GM10266 (cell line): ENCODE measurements at regions not wholly inside any gene's neighbourhood (a gene's known extent, or its start where the extent isn't known, plus 50 kb on each side); places are given as distances from the start of the nearest gene placed in this dataset.

ENCODE experiments used
- DNase-seq: peaks from one replicate; pipeline ENCODE4 v3.0.0; 2012; ENCODE audit errors: extremely low spot score
- TF ChIP-seq, protein P1 (sequence below): IDR thresholded peaks from 2 replicates; pipeline ENCODE4 v1.5.1; 2012; ENCODE audit warnings: mild to moderate bottlenecking, low read depth; ENCODE audit not compliant: control insufficient read depth, insufficient read depth; ENCODE audit errors: missing control alignments

DNA sequence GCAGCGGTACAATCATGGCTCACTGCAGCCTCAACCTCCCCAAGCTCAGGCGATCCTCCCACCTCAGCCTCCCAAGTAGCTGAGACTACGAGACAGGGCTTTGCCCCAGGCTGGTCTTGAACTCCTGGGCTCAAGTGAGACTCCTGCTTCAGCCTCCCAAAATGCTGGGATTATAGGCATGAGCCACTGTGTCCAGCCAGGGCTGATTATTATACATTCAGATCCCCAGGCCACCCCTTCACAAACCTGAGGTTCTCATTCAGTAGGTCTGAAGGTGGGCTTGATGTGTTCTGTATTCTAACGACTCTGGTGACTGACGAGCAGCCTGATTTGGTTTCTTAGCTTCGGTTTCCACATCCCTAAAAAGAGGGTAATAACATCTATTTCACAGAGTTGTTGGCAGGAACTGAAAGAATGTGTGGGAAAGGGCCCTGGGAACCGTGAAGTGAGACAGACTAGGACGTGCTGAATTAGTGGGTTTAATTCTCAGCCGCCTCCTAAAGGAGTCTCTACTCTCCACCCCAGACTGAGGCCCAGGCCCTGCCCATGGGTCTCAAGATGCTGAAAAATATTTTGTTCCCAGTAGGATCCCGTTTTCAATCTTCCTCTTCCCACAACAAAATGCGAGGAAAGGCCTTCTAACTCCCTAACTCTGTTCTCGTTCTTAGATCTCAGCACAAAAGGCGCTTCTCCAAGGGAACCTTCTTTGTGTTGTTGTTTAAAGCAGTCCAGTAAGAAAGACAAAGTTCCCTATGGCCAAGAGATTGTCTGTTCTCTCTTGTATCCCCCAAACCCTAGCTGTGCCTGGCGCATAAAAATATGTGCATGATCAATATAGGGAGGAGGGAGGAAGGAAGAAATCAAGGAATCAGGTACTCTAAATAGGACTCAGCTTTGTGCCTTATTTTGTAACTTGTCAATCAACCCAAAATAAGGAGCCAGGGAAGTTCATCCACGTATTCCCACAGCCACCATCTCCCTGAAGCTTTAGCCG, 210.0 kb upstream of the TOPAZ1 start:
- DNase-seq, result peak; percentile 56
- TF ChIP-seq, protein P1, sequence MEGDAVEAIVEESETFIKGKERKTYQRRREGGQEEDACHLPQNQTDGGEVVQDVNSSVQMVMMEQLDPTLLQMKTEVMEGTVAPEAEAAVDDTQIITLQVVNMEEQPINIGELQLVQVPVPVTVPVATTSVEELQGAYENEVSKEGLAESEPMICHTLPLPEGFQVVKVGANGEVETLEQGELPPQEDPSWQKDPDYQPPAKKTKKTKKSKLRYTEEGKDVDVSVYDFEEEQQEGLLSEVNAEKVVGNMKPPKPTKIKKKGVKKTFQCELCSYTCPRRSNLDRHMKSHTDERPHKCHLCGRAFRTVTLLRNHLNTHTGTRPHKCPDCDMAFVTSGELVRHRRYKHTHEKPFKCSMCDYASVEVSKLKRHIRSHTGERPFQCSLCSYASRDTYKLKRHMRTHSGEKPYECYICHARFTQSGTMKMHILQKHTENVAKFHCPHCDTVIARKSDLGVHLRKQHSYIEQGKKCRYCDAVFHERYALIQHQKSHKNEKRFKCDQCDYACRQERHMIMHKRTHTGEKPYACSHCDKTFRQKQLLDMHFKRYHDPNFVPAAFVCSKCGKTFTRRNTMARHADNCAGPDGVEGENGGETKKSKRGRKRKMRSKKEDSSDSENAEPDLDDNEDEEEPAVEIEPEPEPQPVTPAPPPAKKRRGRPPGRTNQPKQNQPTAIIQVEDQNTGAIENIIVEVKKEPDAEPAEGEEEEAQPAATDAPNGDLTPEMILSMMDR, result no peak

DNA sequence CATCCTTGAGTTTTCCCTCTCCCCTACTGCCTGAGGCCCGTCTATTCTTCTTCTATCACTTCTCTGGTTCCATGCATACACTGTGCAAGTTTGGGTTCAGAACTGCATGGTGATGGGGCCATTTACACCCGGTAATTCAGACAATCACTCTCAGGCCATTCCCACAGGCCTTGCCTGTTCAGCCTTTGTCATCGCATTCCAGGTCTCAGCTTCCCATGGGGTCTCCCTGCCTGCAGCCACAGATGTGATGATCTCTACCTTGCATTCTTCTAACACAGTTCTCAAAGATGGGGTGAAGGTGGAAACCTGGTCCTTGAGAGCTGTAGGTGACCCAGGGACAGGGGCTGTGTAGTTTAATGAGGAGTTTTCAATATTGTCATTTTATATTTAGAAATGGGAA, 209.2 kb upstream of the TOPAZ1 start:
- DNase-seq, result no peak
- TF ChIP-seq, protein P1, result no peak

DNA sequence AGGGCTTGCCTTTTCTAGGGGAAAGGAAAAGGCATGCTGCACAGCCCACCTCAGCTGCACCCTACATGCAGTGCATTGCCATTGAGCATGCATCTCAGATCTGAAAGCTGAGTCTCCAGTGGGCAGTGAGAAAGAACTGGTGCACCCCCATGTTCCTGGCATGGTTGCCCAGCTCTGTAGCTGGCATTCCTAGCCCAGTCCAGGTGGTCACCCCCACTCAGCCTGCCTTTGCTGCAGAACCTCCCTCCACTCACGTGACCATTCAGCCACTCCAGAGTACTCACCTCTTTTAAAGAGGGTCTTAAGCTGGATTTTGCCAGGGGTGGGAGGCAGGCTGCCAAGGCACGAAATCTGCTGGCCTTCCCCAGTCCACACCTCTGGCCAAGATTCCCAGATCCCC, 208.6 kb upstream of the TOPAZ1 start:
- TF ChIP-seq, protein P1, result no peak
- DNase-seq, result no peak

DNA sequence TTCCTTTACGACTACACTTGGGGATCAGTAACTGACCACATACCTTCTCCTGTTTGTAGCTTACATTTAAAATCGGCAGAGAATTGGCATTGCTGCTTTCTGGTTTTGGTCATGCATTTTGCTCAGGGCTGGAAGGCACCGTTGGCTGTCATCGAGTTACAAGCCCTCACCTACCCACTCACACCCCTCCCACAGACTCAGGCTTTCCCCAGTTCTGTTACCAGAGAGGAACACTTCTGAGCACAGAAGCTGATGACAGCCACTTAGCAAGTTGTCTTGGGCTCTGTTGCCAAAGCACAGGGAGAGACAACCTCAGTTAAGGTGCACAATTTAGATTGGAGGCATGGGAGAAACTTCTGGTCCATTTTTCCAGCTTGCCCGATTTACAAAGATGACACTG, 204.8 kb upstream of the TOPAZ1 start:
- TF ChIP-seq, protein P1, result no peak
- no peak for DNase-seq

DNA sequence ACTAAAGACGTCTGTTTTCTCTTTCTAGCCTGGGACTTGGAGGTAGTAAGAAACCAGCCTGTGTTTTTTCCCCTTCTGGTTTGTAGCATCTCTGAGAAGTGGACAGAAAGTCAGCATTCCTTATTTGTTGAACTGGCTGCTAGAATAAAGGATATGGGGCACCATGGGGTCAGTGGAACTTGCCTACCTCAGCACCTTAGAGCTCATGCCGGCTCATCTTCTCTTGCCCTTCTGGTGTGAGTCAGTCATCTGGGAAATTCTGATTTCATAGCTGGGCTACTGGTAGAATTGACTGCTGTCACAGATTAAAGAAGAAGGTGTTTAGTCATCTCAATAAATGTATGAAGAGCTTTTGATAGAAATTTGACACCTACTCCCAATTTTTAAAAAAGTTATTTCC, 202.7 kb upstream of the TOPAZ1 start:
- no peak for DNase-seq
- TF ChIP-seq, protein P1, result no peak

DNA sequence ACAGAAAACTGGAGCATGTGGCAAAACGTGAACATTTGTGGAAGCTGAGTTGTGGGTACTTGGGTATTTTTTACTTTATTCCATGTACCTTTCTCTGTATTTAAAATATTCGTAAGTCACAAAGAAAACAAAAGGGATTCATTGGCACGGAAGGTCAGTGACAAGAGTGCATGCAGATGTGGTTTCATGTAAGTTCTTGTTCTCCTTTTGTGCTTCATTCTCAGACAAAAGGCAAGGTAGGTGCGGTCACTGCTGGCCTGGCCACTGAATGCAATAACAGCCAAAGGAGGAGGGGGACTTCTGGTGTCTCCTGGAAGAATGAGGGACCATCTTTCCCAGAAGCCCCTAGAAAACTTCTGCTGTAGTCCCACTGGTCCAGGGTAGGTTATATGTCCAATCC, 200.0 kb upstream of the TOPAZ1 start:
- DNase-seq, result no peak
- TF ChIP-seq, protein P1, result no peak

DNA sequence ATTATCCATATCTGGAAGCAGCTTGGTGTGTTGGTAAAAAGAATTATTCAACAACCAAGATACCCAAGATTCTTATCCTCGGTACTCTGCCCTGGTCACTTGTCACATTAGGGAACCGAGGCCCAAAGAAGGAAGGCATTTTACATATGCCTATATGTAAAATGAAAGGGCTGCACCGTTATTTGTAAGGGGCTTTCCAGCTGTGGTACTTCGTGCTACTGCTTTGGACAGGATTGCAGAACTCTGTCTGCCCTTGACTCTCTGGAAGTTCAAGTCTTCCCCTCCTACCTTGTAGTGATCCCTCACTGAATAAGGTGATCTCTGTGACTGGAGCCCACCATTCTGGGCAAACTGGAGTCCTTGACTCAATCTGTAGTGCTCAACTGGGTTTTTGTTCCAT, 198.9 kb upstream of the TOPAZ1 start:
- TF ChIP-seq, protein P1, result no peak
- no peak for DNase-seq
